ENCODE measurements at regions not wholly inside any gene's neighbourhood (a gene's known extent, or its start where the extent isn't known, plus 50 kb on each side); places are given as distances from the start of the nearest gene placed in this dataset.
"Not testable (repeated sequence)": the region's sequence is repeated elsewhere in the genome, so short reads cannot be mapped to it uniquely, and the experiment has no call there.

GRCh38 chr22:48912356-48913066 lies 915.2 kb downstream of the BRD1 start:
- DNase-seq, result not testable (repeated sequence)

GRCh38 chr22:48911647-48912046 lies 916.0 kb downstream of the BRD1 start:
- not testable (repeated sequence) for DNase-seq

GRCh38 chr22:48911067-48911466 lies 916.6 kb downstream of the BRD1 start:
- not testable (repeated sequence) for DNase-seq

- no peak for DNase-seq
These were observed 919.1 kb downstream of the BRD1 start for GRCh38 chr22:48908547-48908946.

- no peak for DNase-seq
These were observed 920.1 kb downstream of the BRD1 start for GRCh38 chr22:48907591-48907990.

GRCh38 chr22:48906216-48906835 lies 921.3 kb downstream of the BRD1 start:
- DNase-seq, result no peak

- no peak for DNase-seq
These were observed 922.3 kb downstream of the BRD1 start for GRCh38 chr22:48905206-48905975.

GRCh38 chr22:48902983-48903650 lies 924.6 kb downstream of the BRD1 start:
- no peak for DNase-seq

GRCh38 chr22:48902001-48902869 lies 925.4 kb downstream of the BRD1 start:
- DNase-seq, result no peak

- DNase-seq, result no peak
These were observed 926.3 kb downstream of the BRD1 start for GRCh38 chr22:48901324-48901723.

- no peak for DNase-seq
These were observed 927.0 kb downstream of the BRD1 start for GRCh38 chr22:48900626-48901025.

GRCh38 chr22:48900327-48900597 lies 927.4 kb downstream of the BRD1 start:
- no peak for DNase-seq

- no peak for DNase-seq
These were observed 927.9 kb downstream of the BRD1 start for GRCh38 chr22:48899523-48900326.

GRCh38 chr22:48898524-48899250 lies 929.0 kb downstream of the BRD1 start:
- DNase-seq, result no peak

- DNase-seq, result no peak
These were observed 929.9 kb downstream of the BRD1 start for GRCh38 chr22:48897645-48898370.

- DNase-seq, result no peak
These were observed 930.7 kb downstream of the BRD1 start for GRCh38 chr22:48896766-48897644.

GRCh38 chr22:48895831-48896765 lies 931.6 kb downstream of the BRD1 start:
- no peak for DNase-seq

GRCh38 chr22:48895336-48895735 lies 932.3 kb downstream of the BRD1 start:
- no peak for DNase-seq
